Liver (tissue), 8 donors: ENCODE measurements at regions not wholly inside any gene's neighbourhood (a gene's known extent, or its start where the extent isn't known, plus 50 kb on each side); places are given as distances from the start of the nearest gene placed in this dataset.

Source experiments
- DNase-seq: peaks from one replicate; pipeline ENCODE4 v3.0.0-alpha.2; 2017; ENCODE audit warnings: low spot score
- H3K27ac ChIP-seq, 2 donors: one replicate each; pipeline ENCODE4 v1.7.0; 2013; ENCODE audit warnings: inconsistent platforms in 2 of 2, low read length in 2 of 2, control low read depth in 1 of 2, low read depth in 1 of 2, mild to moderate bottlenecking in 1 of 2
- H3K27me3 ChIP-seq, 4 donors: one replicate each; pipeline versions ENCODE4 v1.6.1 to v1.7.0; 2013; ENCODE audit warnings: low read length in 3 of 4, inconsistent platforms in 1 of 4, mild to moderate bottlenecking in 1 of 4, moderate library complexity in 1 of 4; ENCODE audit not compliant: control insufficient read depth in 4 of 4, insufficient read depth in 4 of 4
- H3K36me3 ChIP-seq, 4 donors: one replicate each; pipeline versions ENCODE4 v1.6.1 to v1.7.0; 2013; ENCODE audit warnings: low read length in 3 of 4, mild to moderate bottlenecking in 3 of 4, low read depth in 1 of 4, moderate library complexity in 1 of 4; ENCODE audit not compliant: control insufficient read depth in 4 of 4, insufficient read depth in 3 of 4
- H3K4me1 ChIP-seq, 4 donors: one replicate each; pipeline versions ENCODE4 v1.6.1 to v1.7.0; 2013; ENCODE audit warnings: low read length in 3 of 4, mild to moderate bottlenecking in 3 of 4, moderate library complexity in 1 of 4; ENCODE audit not compliant: control insufficient read depth in 4 of 4, insufficient read depth in 4 of 4
- H3K4me3 ChIP-seq, 3 donors: one replicate each; pipeline versions ENCODE4 v1.6.1 to v1.7.0; 2013; ENCODE audit warnings: low read length in 3 of 3, control low read depth in 1 of 3, low read depth in 1 of 3, mild to moderate bottlenecking in 1 of 3
- H3K9ac ChIP-seq, 2 donors: one replicate each; pipeline ENCODE4 v1.7.0; 2013; ENCODE audit warnings: low read length in 2 of 2, mild to moderate bottlenecking in 2 of 2, moderate library complexity in 2 of 2, control low read depth in 1 of 2, low read depth in 1 of 2
- H3K9me3 ChIP-seq, 4 donors: one replicate each; pipeline versions ENCODE4 v1.6.1 to v1.7.0; 2013; ENCODE audit warnings: low read length in 3 of 4; ENCODE audit not compliant: control insufficient read depth in 4 of 4
- ATF3 ChIP-seq: IDR thresholded peaks from 2 replicates; pipeline ENCODE4 v1.6.1; 2016; ENCODE audit warnings: antibody characterized with exemption
- CTCF ChIP-seq: fragments of 150-350 bp; IDR thresholded peaks from 2 replicates; pipeline ENCODE4 v1.5.1; 2017; ENCODE audit warnings: improper control_type of control experiment, low read depth, low read length; ENCODE audit not compliant: missing input control
- EGR1 ChIP-seq, 2 donors: IDR thresholded peaks; 2 replicates each; pipeline ENCODE4 v1.6.1; 2016 to 2018; ENCODE audit warnings: antibody characterized with exemption in 2 of 2, low read depth in 2 of 2
- FOXA1 ChIP-seq: IDR thresholded peaks from 2 replicates; pipeline ENCODE4 v1.6.1; 2016; ENCODE audit warnings: antibody characterized with exemption
- FOXA2 ChIP-seq: IDR thresholded peaks from 2 replicates; pipeline ENCODE4 v1.6.1; 2016; ENCODE audit warnings: antibody characterized with exemption
- GABPA ChIP-seq, 2 donors: IDR thresholded peaks in 1 of 2; conservative IDR thresholded peaks in 1 of 2; 2 replicates each; pipeline ENCODE4 v1.6.1; 2016; ENCODE audit warnings: antibody characterized with exemption in 2 of 2, mild to moderate bottlenecking in 1 of 2, moderate library complexity in 1 of 2
- HNF4A ChIP-seq, 2 donors: conservative IDR thresholded peaks; 2 replicates each; pipeline ENCODE4 v1.6.1; 2016; ENCODE audit warnings: antibody characterized with exemption in 2 of 2, mild to moderate bottlenecking in 2 of 2
- HNF4G ChIP-seq: IDR thresholded peaks from 2 replicates; pipeline ENCODE4 v1.6.1; 2016; ENCODE audit warnings: antibody characterized with exemption
- JUND ChIP-seq, 2 donors: IDR thresholded peaks; 2 replicates each; pipeline ENCODE4 v1.6.1; 2016; ENCODE audit warnings: antibody characterized with exemption in 2 of 2
- MAX ChIP-seq: IDR thresholded peaks from 2 replicates; pipeline ENCODE4 v1.6.1; 2016; ENCODE audit warnings: antibody characterized with exemption
- RAD21 ChIP-seq, 2 donors: IDR thresholded peaks; 2 replicates each; pipeline ENCODE4 v1.6.1; 2016; ENCODE audit warnings: antibody characterized with exemption in 2 of 2, mild to moderate bottlenecking in 2 of 2
- REST ChIP-seq: IDR thresholded peaks from 2 replicates; pipeline ENCODE4 v1.6.1; 2016; ENCODE audit warnings: antibody characterized with exemption, mild to moderate bottlenecking
- RXRA ChIP-seq, 2 donors: IDR thresholded peaks; 2 replicates each; pipeline ENCODE4 v1.6.1; 2017 to 2018; ENCODE audit warnings: antibody characterized with exemption in 2 of 2, mild to moderate bottlenecking in 1 of 2
- SP1 ChIP-seq: IDR thresholded peaks from 2 replicates; pipeline ENCODE4 v1.6.1; 2018; ENCODE audit warnings: antibody characterized with exemption, mild to moderate bottlenecking
- TAF1 ChIP-seq: conservative IDR thresholded peaks from 2 replicates; pipeline ENCODE4 v1.6.1; 2016; ENCODE audit warnings: antibody characterized with exemption, mild to moderate bottlenecking
- YY1 ChIP-seq: IDR thresholded peaks from 2 replicates; pipeline ENCODE4 v1.6.1; 2016; ENCODE audit warnings: antibody characterized with exemption, mild to moderate bottlenecking
- ZBTB33 ChIP-seq: IDR thresholded peaks from 2 replicates; pipeline ENCODE4 v1.6.1; 2016; ENCODE audit warnings: antibody characterized with exemption
- WGBS: extraction: QIAGEN DNeasy Blood & Tissue Kit; methylation state at CpG from one replicate; pipeline ENCODE4 v1.1.7; 2013; 5-methylcytosine and 5-hydroxymethylcytosine counted together
- donor health status: healthy.
- donor health status: healthy.
- donor health status: healthy.
- donor health status: healthy.
- donor health status: healthy.

GRCh38 chr18:64777556-64777955 is 628.7 kb upstream of the LINC00305 start:
- no peaks in the 10 kb centered on the region for H3K36me3 ChIP-seq
- no peak overlapping the region for H3K27ac ChIP-seq
- no peak overlapping the region for H3K4me3 ChIP-seq
- WGBS, result 79% methylated on average over 6 of the region's 6 CpGs
- TF ChIP-seq FOXA1 (no peak), HNF4A (conservative IDR thresholded peaks at IDR 0.05) (no peak), RAD21 (IDR thresholded peaks at IDR 0.05) (no peak), GABPA (IDR thresholded peaks at IDR 0.05 in 1 of 2, conservative IDR thresholded peaks at IDR 0.05 in 1 of 2) (no peak), SP1 (no peak), TAF1 (no peak), ZBTB33 (no peak), RXRA (IDR thresholded peaks at IDR 0.05) (no peak), JUND (IDR thresholded peaks at IDR 0.05) (no peak), REST (no peak), YY1 (no peak), EGR1 (IDR thresholded peaks at IDR 0.05; ENCODE audit: low read depth in 2 of 2) (no peak), ATF3 (no peak), MAX (no peak), CTCF (no peak)
- H3K9ac ChIP-seq, result no peak overlapping the region
- H3K9me3 ChIP-seq, result no peaks in the 10 kb centered on the region
- no peaks in the 10 kb centered on the region for H3K27me3 ChIP-seq
- no peak for DNase-seq
- no peaks in the 10 kb centered on the region for H3K4me1 ChIP-seq

- WGBS, result 55% methylated on average over 3 of the region's 3 CpGs
- TF ChIP-seq RXRA (IDR thresholded peaks at IDR 0.05) (no peak), FOXA2 (no peak), HNF4A (conservative IDR thresholded peaks at IDR 0.05) (no peak), FOXA1 (no peak), GABPA (IDR thresholded peaks at IDR 0.05 in 1 of 2, conservative IDR thresholded peaks at IDR 0.05 in 1 of 2) (no peak), ZBTB33 (no peak), RAD21 (IDR thresholded peaks at IDR 0.05) (no peak), HNF4G (no peak), JUND (IDR thresholded peaks at IDR 0.05) (no peak), MAX (no peak), CTCF (no peak), ATF3 (no peak), EGR1 (IDR thresholded peaks at IDR 0.05; ENCODE audit: low read depth in 2 of 2) (no peak)
- H3K9me3 ChIP-seq, result peaks cover 0 to 2% (median 0%) of the 10 kb centered on the region in 4 donors
- DNase-seq, result no peak
- H3K27me3 ChIP-seq, result no peaks in the 10 kb centered on the region
- no peaks in the 10 kb centered on the region for H3K4me1 ChIP-seq
- H3K27ac ChIP-seq, result no peak overlapping the region
- H3K4me3 ChIP-seq, result no peak overlapping the region
- no peak overlapping the region for H3K9ac ChIP-seq
- no peaks in the 10 kb centered on the region for H3K36me3 ChIP-seq
These were observed 617.0 kb upstream of the LINC00305 start for GRCh38 chr18:64765908-64766307.
